GM18870 (cell line): ENCODE measurements at regions not wholly inside any gene's neighbourhood (a gene's known extent, or its start where the extent isn't known, plus 50 kb on each side); places are given as distances from the start of the nearest gene placed in this dataset.

Experiments
- ATAC-seq: cut with Tn5 transposase; IDR thresholded peaks from one replicate; pipeline ENCODE4 v1.9.1; 2021; ENCODE audit warnings: moderate library complexity; ENCODE audit not compliant: unreplicated experiment

DNA sequence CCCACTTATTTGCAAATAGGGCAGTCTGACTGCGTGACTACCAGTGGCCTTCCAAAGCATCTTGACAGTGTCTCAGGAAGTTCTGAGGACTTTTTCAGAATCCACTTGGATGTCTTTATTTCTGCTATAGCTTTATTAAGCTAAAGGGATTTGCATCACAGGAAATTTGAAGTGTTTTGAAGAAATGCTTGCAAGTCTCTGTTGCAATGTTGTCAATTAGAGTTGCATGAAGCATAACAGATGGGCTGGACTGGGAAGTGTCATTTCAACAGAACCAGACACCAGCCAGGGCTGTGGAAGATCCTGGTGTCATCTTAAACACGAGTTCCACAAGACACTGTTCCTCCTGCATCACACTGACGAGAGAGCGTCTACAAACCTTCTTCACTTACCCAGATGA, 224.5 kb downstream of the EN1 start:
- ATAC-seq, result no peak

DNA sequence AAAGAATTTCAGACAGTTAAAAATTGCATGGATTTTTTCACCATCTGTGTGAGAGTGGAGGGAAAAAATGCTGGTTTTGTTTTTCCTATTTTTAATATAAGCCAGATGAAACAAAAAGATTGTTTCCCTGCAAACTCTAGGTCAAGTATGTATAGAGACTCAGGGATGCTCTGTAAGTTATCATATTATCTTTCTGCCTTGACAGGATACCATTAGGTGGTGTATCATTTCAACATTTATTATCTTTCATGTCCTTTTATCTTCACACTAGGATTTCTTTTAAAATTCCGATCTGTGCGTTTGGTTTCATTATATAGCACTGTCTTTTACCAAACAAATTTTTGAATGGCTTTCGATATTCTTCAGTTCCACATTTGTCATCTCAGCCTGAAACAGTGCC, 225.3 kb downstream of the EN1 start:
- no peak for ATAC-seq

DNA sequence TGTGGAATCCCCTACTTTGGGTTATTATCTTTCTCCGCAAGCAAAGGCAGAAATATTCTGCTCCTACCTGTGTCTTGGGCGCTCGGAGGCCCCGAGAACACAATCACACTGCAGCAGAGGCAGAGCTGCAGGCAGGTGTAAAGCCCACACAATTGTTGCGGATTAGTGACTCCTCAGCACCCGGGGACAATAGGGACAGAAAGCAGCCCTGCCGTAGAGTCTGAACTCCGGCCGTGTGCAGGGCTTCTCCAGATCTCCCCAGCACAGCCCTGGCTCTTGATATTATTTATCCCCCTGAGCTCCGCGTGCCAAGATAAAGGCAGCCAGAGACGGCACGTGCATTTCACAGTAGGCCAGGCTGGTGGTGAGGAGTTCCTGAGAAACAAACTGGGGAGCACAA, 229.2 kb downstream of the EN1 start:
- no peak for ATAC-seq

DNA sequence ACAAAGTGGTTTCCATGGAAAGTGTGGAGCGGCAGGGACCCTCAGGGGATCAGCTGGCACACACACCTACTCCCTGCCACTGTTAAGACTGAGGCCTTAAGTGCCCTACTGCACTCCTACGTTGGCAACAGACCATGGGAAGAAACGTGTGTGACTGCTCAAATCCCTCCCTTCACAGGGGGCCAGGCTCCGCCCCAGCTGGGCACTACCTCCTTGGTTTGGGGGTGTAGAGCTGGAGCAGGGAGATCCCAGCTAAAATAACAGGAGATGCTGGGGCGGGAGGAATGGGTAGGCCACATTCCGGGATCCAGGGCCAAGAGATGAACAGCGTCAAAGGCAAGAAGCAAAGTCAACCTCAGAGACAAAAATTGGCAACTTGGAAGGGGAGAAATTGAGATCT, 231.0 kb downstream of the EN1 start:
- ATAC-seq, result no peak

DNA sequence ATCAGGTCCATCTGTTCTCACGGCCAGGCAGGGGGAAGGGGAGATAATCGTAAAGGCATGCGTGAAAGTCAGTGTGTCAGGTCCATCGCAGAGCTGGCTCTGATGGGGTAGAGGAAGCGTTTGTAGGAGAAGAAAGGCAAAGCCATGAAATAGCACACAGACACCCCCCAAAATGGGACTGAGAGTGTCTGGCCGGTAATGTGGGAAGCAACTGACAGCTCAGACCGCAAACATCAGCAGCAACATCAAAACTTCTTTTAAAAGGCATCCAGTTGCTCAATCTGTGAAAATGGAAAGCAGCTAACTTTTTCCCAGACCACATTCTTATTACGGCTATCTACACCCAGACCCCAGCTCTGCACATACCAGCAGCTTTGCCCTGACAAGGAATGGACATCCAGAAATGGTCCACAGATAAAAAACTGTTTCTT, 232.6 kb downstream of the EN1 start:
- ATAC-seq, result no peak

DNA sequence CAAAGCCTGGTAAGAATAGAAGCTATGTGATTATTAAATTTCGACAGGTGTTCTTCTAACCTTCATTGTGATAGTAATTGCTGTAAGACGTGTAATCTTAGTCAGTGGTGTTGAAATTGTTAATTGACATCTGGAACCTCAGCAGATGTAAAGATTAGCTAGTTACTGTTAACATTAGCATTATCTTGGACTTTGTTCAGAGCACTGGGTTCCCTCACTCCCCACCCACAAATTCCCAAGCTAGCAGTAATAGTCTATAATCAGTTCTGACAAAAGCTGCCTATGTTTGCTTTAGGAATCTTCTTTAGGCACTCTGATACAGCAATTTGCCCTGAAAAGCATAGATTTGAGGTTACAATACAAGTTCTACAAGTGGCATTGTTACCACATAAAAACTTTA, 233.7 kb downstream of the EN1 start:
- ATAC-seq, result no peak

DNA sequence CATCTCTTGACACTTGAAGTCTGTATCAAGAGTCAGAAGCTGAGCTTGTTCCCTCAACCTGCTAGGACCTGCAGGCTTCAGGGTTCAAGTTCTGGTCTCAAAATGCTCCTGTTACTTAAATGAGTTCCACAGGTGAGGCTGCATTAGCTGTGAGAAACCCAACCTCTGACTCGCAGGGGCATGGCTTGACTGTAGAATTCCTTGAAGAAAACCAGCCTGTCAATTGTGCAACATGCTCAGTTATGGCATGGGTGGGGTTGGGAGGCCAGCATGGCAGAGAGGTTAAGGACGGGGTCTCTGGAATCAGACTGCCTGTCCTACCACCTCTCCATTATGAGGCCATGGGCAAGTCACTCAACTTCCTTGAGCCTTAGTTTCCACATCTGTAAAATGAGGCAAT, 235.8 kb downstream of the EN1 start:
- no peak for ATAC-seq

DNA sequence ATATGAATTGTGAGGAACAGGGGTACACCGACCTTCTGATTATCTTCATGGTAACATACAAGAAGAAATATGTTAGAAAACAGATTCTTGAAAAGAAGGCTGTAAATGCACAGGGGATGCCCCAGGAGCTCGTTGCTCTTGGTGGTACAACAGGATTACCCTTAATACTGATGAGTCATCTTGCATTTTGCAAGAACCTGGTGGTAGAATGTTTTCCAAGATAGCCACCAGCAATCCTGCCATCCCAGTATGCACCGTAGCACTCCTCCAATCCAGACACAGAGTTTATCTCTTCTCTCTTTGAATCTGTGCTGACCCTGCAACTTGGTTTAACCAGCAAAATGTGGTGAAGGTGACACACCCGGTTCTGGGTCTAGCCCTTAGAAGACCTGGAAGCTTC, 238.3 kb downstream of the EN1 start:
- ATAC-seq, result no peak

DNA sequence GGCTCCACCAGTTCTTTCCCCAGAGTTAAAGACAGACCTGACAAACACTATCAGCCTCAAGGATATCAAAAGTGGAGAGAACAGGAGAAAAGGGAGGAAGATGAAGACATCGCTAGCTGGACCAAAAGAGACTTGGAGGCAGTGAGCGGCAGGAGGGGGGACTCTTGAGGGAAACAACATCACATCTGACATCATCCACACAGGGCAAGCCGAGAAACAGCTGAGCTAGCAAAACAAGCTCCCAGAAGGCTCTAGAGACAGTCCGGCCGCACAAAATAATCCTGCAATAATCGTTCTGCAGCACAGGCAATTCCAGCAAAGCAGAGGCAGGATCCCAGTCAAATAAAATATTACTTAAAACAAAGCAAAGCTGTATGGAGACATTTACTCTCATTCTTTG, 239.8 kb downstream of the EN1 start:
- ATAC-seq, result no peak

DNA sequence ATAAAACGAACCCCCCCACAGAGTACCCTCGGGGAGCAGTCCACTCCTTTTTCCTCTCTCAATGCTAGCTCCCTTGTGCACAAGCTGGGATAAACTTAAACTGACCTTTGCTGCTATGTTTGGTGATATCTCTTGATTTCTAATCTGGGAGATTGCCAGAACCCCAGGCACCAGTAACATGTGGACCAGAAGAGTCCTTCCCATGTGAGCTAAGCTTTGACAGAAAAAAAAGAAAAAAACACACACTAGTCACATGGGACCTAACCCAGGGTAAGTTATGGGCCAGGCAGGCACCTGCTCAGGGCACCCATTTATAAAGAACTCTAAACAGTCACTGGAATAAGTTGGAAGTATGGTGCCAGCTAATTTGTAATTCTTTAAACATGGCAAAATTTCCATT, 242.6 kb downstream of the EN1 start:
- ATAC-seq, result no peak

DNA sequence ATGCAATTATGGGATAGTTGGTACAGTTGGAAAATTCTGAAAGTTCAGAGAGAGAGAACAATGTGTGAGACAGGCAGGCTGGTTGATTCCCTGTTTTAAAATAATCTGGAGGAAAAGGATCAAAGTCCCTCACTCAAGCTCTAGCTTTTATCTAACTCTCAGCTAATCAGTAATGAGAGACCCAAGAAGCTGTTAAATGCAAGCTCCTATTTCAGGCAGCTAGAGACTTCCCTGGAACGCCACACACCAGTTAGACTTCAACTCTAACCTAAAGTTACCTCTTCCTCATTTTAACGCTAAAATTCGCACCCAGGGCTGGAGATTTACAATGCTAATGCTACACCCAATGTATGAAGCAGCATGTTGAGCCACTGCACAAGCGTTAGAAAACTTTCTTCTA, 243.1 kb downstream of the EN1 start:
- ATAC-seq, result no peak

DNA sequence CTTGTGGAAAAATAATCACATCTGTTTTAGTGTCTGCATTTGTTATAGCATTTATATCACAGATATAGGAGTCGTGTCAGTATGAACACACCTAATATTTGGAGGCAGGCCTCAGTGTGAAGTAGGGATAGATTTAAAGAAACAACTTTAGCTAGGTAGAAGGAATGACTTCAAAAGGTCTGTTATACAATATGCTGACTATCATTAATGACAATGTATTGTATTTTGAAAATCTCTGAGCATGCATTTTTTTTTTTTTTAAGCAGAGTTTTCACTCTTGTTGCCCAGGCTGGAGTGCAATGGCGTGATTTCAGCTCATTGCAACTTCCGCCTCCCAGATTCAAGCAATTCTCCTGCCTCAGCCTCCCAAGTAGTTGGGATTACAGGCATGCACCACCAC, 248.3 kb downstream of the EN1 start:
- no peak for ATAC-seq

DNA sequence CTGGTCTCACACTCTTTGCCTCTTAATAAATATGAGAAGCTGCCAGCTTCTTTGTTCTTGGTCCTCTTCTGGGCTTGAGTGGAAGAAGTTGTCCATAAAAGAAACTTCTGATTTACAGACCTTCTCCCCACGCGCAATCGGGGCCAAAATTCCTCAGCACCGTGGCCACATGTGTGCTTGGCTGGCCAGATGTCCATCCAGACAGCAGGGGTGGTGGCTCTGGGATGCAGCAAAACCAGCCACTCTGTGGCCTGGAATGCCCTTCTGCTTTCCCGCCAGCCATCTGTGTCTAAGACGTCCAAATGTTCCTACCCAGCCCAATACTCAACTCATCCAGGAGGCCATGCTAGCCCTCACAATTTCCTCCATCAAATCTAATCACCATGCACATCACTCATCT, 250.8 kb downstream of the EN1 start:
- no peak for ATAC-seq

DNA sequence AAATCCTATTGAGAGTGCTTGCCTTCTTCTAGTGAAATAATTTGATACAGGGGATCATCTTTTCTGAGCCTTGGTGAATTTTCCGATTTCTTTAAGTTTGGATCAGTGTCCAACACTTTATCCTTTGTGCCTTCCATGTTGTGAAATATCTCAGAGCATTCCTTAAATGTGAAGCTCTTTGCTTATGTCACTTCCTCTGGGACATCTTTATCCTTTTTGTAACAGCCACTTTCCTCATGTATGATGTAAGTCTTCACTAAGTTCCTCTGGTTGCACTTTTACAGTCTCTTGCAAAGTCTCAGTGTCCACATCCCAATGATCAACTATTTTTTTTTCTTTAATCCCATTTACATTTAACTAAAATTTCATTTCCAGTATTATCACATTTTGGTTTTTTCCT, 254.2 kb downstream of the EN1 start:
- no peak for ATAC-seq

DNA sequence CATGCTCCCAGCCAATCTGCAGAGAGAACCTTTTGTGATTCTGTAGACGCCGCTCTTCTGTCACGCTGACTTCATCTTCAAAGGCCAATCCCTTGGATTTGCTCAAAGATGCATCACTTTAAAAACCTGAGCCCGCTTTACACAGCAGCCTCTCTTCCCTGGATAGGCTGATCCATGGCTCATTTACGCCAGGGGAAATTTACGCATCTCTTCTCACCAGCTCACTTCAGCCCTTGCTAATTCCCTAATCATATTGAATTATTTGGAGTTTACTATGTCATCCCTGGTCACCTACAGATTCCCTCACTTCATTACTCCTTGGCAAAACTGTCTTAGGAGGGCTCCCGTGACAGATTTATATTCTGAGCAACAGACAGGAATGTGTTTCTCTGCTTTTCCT, 256.2 kb downstream of the EN1 start:
- ATAC-seq, result no peak

DNA sequence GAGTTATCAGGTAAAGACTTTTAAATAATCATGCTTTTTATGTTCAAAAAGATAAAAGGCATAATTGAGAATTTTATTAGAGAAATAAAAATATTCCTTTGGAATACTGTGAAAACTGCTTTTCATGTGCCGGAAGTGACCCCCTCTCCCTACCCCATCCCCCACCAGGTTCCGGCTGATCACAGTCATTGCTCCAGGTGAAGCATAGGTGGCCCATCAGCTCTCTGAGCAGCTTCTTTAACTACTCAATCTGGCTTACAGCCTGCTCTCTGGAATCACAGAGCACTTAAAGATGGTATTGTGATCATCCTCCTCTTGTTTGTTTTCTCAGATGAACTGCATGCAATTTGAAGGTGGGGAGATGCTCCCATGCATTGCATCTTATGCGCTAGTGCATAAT, 257.7 kb downstream of the EN1 start:
- no peak for ATAC-seq

DNA sequence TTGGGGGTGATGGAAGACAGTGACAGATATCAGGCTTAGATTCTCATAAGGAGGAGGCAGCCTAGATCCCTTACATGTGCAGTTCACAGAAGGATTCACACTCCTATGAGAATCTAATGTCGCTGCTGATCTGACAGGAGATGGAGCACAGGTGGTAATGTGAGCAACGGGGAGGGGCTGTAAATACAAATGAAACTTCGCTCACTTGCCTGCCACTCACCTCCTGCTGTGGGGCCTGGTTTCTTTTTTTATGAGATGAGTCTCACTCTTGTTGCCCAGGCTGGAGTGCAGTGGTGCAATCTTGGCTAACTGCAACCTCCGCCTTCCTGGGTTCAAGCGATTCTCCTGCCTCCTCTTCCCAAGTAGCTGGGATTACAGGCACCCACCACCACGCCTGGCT, 258.6 kb downstream of the EN1 start:
- no peak for ATAC-seq

DNA sequence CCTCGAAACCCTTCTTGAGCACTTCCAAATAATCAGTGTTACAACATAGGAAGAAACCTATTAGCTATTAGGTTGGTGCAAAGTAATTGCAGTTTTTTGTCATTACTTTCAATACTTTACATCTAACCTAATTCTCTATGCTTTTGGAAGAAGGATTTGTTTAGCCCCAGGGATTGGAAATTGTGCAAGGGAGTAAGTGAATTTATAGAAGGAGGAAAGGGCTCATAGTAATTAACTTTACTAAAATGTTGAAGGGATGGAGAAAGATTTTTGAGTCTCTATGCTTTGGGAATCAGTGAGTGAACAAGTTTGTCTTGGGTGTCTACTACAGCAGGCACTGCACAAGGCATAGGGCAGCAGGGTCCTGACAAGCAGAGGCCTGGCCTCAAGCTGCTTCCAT, 261.1 kb downstream of the EN1 start:
- no peak for ATAC-seq

DNA sequence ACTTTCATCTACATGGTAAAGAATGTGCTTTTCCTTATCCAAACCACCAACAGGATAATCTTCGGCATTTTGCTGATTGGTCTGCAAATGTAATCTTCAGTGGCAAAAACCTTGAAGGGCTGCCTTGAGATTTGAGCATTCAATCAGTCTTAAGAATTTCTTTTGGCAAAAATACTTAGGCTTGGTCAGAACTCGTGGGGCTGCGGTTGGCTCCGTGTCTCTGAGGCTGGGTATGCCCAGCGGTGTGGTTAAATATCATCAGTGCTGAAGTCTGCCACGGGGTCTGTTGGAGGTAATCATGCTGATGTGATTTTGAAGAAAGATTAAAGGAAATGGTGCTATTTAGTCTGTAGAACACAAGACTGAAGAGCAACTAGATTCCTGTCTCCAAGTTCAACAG, 262.6 kb downstream of the EN1 start:
- ATAC-seq, result no peak

DNA sequence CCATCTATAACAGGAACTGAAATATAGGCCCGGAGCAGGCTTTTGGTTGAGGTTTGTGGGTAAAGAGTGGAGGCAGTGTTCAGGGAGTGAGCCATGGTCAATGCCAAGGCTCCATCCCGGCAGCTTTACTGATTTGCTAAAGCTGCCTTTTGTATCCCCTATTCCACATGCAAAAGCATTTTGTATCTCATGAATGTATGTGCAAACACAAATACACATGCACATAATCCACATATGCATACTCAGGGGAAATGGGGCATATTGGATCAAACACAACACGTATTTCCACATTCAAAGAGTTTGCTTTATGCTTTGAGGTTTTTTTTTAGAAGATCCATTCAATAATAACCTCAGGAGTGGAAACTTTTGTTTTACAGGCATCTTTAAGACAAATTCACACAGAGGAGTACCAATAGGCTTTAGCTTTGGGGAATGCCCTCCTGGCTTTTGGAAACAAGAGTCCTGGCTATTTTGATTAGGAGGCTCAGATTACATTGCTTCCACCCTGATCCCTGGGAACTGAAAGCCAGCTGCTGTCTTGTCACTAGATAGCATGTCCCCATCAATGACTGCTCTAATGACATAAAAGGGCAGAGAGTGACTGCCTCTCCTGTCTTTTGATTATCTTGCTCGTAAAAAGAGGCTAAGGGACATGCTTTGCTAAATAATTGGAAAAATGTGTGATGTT, 263.2 kb downstream of the EN1 start:
- no peak for ATAC-seq

DNA sequence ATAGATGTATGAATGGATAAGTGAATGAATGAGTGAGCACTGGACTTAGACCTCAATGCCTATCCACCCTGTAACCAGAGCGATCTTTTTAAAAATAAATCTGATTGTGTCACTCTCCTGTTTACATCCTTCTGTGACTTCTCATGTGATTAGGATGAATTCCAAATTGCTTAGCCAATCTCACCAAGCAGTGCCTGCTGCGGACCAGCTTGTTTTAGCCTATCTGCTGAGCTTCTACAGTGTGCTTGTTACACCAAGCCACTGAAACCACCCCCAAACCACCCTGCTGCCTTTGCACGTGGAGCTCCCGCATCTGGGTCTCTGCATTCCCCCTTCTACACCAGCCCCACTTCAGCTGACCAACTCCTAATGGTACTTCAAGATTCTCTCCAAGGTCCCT, 265.4 kb downstream of the EN1 start:
- ATAC-seq, result no peak

DNA sequence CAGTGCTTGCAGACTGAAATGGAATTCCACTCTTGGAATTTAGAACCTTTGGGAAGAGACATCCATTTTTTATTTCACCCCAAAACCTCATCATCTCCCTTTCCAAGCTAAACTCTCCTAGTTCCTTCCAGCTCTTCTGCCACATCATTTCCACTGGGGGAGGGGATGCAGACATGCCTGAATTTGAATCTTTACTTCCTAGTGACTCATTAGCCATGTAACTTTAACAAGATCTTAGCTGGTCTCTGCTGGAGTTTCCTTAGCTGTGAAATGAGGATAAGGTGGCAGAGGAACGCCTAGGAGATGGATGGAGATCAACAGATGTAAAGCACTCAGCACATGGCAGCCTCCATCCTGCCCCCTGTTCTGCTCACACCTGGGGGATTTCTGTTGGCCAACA, 266.8 kb downstream of the EN1 start:
- no peak for ATAC-seq

DNA sequence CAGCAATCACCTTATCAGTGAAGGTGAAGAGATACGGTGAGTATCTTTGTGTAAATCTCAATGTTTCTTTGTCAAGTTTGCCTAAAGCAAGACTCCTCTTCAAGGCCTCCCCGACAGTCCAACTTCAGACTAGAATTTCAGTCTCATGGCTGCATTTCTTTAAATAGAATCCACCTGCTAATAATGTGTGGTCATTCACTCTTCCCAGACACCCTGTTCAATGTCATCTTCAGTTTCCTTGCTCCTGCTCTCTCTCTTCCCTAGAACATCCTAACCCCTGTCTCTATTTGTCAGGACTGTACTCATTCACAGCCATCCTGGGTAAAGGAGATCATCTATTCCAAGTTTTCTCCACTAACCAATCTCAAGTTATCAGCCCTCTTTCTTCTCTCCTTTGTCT, 267.3 kb downstream of the EN1 start:
- ATAC-seq, result no peak

DNA sequence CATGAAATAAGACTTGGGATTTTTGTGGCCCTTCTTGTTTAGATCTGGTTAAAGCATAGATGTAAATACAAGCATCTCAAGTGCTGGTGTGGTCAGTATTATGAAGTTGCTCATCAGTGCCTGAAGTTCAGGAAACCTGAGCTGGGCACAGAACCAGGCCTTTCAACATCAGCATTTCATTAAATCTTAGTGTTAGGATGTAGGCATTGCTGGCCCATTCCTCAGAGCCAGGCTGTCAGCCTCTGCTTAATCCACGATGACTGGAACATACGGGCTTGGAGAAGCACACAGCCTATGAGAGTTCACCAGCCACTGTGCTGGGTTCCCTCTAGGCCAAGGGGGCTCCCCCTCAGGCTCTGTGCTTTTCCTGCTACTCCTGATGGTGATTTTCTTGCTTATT, 270.2 kb downstream of the EN1 start:
- no peak for ATAC-seq
